OCI-LY7 (cell line): ENCODE measurements at regions not wholly inside any gene's neighbourhood (a gene's known extent, or its start where the extent isn't known, plus 50 kb on each side); places are given as distances from the start of the nearest gene placed in this dataset.

Experiments used
- BruUV-seq: library from RNA; stranded (reverse); fragments of 400-500 nt; replicated peaks from 2 replicates; lab custom pipeline; 2021; lab: Mats Ljungman, UMichigan
- CTCF ChIA-PET: fragments of 300-600 bp; sonication (Branson Sonifier 250); formaldehyde crosslinking; loops from one replicate; lab custom pipeline; 2022; ENCODE audit warnings: antibody characterized with exemption; ENCODE audit not compliant: unreplicated experiment; lab: Charles Lee
- POLR2A ChIA-PET: fragments of 300-600 bp; sonication (Branson Sonifier 250); formaldehyde crosslinking; loops from one replicate; lab custom pipeline; 2022; ENCODE audit warnings: antibody characterized with exemption; lab: Charles Lee
- DNase-seq: peaks from one replicate; pipeline ENCODE4 v3.0.0-alpha.2; 2015; ENCODE audit warnings: low spot score
- H2AFZ ChIP-seq: fragments of 200-600 bp; sonication (generic), shearing (Covaris generic); 2 replicates; pipeline ENCODE4 v1.6.1; 2014; ENCODE audit warnings: mild to moderate bottlenecking, antibody characterized with exemption, low read length, moderate library complexity
- H3K27ac ChIP-seq: fragments of 200-600 bp; sonication (generic); 2 replicates; pipeline ENCODE4 v1.5.1; 2014; ENCODE audit warnings: mixed run types, low read depth, mild to moderate bottlenecking, moderate library complexity, low read length, inconsistent platforms; ENCODE audit not compliant: poor library complexity, severe bottlenecking
- H3K36me3 ChIP-seq: fragments of 200-600 bp; sonication (generic); 2 replicates; pipeline ENCODE4 v1.6.1; 2014; ENCODE audit warnings: mild to moderate bottlenecking, antibody characterized with exemption, low read length, moderate library complexity, mixed read lengths; ENCODE audit not compliant: insufficient read depth
- H3K4me1 ChIP-seq: fragments of 200-600 bp; sonication (generic); 2 replicates; pipeline ENCODE4 v1.5.1; 2014; ENCODE audit warnings: mild to moderate bottlenecking, low read length; ENCODE audit not compliant: insufficient read depth, poor library complexity, severe bottlenecking
- H3K4me2 ChIP-seq: fragments of 200-600 bp; sonication (generic); 2 replicates; pipeline ENCODE4 v1.6.1; 2014; ENCODE audit warnings: mild to moderate bottlenecking, low read length
- H3K4me3 ChIP-seq: fragments of 200-600 bp; sonication (generic); 2 replicates; pipeline ENCODE4 v1.5.1; 2014; ENCODE audit warnings: mild to moderate bottlenecking, low read depth, low read length; ENCODE audit not compliant: poor library complexity, severe bottlenecking
- H3K79me2 ChIP-seq: fragments of 200-600 bp; sonication (generic); 2 replicates; pipeline ENCODE4 v1.6.1; 2016; ENCODE audit warnings: low read depth, mild to moderate bottlenecking, low read length, moderate library complexity, mixed read lengths; ENCODE audit not compliant: insufficient read depth
- H3K9me2 ChIP-seq: fragments of 200-600 bp; sonication (generic); 2 replicates; pipeline ENCODE4 v1.6.1; 2016; ENCODE audit warnings: mild to moderate bottlenecking, low read length, mixed read lengths; ENCODE audit not compliant: insufficient read depth
- H3K9me3 ChIP-seq: fragments of 200-600 bp; sonication (generic); 2 replicates; pipeline ENCODE4 v1.6.1; 2014; ENCODE audit warnings: mild to moderate bottlenecking, mixed run types, low read length, mixed read lengths
- H4K20me1 ChIP-seq: fragments of 200-600 bp; sonication (generic); 2 replicates; pipeline ENCODE4 v1.6.1; 2014; ENCODE audit warnings: mild to moderate bottlenecking, antibody characterized with exemption, low read length, moderate library complexity, mixed read lengths; ENCODE audit not compliant: insufficient read depth
- CTCF ChIP-seq: fragments of 200-600 bp; sonication (generic); conservative IDR thresholded peaks from 2 replicates; pipeline ENCODE4 v1.5.1; 2014; ENCODE audit warnings: mild to moderate bottlenecking, antibody characterized with exemption, low read length, moderate library complexity, mixed read lengths
- EZH2phosphoT487 ChIP-seq: fragments of 200-600 bp; sonication (generic); IDR thresholded peaks from 2 replicates; pipeline ENCODE4 v1.6.1; 2018; ENCODE audit warnings: low read depth, borderline replicate concordance, mild to moderate bottlenecking, mixed run types, antibody characterized with exemption, low read length, moderate library complexity, mixed read lengths
- intact Hi-C: fragments of 100-400 bp; cut with micrococcal nuclease; formaldehyde crosslinking; loops from one replicate; pipeline ENCODE4 v1.10.0; 2022; ENCODE audit not compliant: unreplicated experiment

DNA sequence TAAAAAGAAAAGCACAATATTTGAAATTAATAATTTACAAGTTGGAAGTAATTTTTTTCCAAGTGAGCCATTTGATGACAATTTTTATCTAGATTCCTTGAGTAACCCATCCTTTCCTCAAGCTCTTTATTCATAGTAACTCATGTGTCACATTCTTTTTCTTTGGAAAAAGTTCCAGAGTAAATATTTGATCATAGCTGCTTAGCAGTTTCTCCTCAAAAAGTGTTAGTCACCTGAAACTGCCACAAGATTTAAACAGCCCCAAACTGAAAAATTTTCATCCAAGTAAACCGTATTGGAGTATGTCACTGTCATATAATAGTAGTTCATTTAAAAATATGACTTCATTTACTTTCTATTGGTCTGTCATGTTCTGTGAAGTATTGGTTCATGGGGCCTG is 94.6 kb upstream of the CASK start:
- H4K20me1 ChIP-seq, result no peaks in the 10 kb centered on the region
- ChIA-PET POLR2A (interaction anchor here (1.2 kb wide), 1 partner anchor 162 kb away, joined by 3 read pairs; no protein-coding TSS in a partner anchor), CTCF (no interaction called here)
- H2AFZ ChIP-seq, result no peak overlapping the region
- H3K4me1 ChIP-seq, result no peaks in the 10 kb centered on the region
- no peaks in the 10 kb centered on the region for H3K9me2 ChIP-seq
- H3K9me3 ChIP-seq, result no peaks in the 10 kb centered on the region
- BruUV-seq, result no TSS peak
- intact Hi-C loops, result no loop called here
- TF ChIP-seq CTCF (no peak), EZH2phosphoT487 (no peak)
- no peaks in the 10 kb centered on the region for H3K36me3 ChIP-seq
- H3K4me2 ChIP-seq, result no peak overlapping the region
- no peak overlapping the region for H3K4me3 ChIP-seq
- H3K79me2 ChIP-seq, result no peaks in the 10 kb centered on the region
- DNase-seq, result no peak
- H3K27ac ChIP-seq, result no peak overlapping the region

- no peak overlapping the region for H3K4me2 ChIP-seq
Measured at GRCh38 chrX:42000836-42001235, 77.5 kb upstream of the CASK start.

GRCh38 chrX:41984628-41985027 is 61.3 kb upstream of the CASK start:
- intact Hi-C loops, result no loop called here
- ChIA-PET CTCF (no interaction called here), POLR2A (no interaction called here)
- Histone ChIP-seq H3K9me3 (no peaks in the 10 kb centered on the region), H3K36me3 (no peaks in the 10 kb centered on the region), H2AFZ (no peak overlapping the region), H3K27ac (no peak overlapping the region), H3K4me2 (no peak overlapping the region), H3K79me2 (no peaks in the 10 kb centered on the region), H4K20me1 (no peaks in the 10 kb centered on the region), H3K4me3 (no peak overlapping the region), H3K9me2 (no peaks in the 10 kb centered on the region), H3K4me1 (no peaks in the 10 kb centered on the region)
- TF ChIP-seq CTCF (no peak), EZH2phosphoT487 (no peak)
- BruUV-seq, result no TSS peak
- no peak for DNase-seq

More at GRCh38 chrX:42000836-42001235, 77.5 kb upstream of the CASK start:
- TF ChIP-seq EZH2phosphoT487 (no peak), CTCF (no peak)
- no peaks in the 10 kb centered on the region for H4K20me1 ChIP-seq
- POLR2A ChIA-PET, result no interaction called here
- no peak for DNase-seq
- H3K79me2 ChIP-seq, result no peaks in the 10 kb centered on the region
- H3K4me3 ChIP-seq, result no peak overlapping the region
- H3K27ac ChIP-seq, result no peak overlapping the region
- no peaks in the 10 kb centered on the region for H3K4me1 ChIP-seq
- intact Hi-C loops, result no loop called here
- H2AFZ ChIP-seq, result no peak overlapping the region
- BruUV-seq, result no TSS peak
- CTCF ChIA-PET, result no interaction called here
- no peaks in the 10 kb centered on the region for H3K9me2 ChIP-seq
- no peaks in the 10 kb centered on the region for H3K36me3 ChIP-seq
- no peaks in the 10 kb centered on the region for H3K9me3 ChIP-seq
